ENCODE measurements at regions not wholly inside any gene's neighbourhood (a gene's known extent, or its start where the extent isn't known, plus 50 kb on each side); places are given as distances from the start of the nearest gene placed in this dataset.

DNA sequence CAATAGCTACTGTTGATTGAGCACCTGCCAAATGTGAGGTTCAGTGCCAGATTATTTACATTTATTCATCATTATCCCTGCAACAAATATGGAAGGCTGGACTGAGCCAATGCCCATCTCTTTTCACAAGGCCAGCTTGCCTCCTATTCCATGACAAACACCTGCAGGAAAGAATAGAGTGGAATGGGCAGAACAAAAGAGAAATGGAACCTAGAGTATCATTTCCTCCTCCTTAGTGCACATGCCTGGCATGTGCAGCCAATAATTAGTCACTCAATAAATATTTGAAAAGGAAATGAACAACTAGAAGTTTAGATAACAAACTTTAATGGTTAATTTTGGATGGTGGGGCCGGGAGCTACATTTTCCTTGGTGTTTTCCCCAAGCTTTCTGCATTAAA lies 61.4 kb upstream of the MYRIP start:
- TF ChIP-seq, protein P1, sequence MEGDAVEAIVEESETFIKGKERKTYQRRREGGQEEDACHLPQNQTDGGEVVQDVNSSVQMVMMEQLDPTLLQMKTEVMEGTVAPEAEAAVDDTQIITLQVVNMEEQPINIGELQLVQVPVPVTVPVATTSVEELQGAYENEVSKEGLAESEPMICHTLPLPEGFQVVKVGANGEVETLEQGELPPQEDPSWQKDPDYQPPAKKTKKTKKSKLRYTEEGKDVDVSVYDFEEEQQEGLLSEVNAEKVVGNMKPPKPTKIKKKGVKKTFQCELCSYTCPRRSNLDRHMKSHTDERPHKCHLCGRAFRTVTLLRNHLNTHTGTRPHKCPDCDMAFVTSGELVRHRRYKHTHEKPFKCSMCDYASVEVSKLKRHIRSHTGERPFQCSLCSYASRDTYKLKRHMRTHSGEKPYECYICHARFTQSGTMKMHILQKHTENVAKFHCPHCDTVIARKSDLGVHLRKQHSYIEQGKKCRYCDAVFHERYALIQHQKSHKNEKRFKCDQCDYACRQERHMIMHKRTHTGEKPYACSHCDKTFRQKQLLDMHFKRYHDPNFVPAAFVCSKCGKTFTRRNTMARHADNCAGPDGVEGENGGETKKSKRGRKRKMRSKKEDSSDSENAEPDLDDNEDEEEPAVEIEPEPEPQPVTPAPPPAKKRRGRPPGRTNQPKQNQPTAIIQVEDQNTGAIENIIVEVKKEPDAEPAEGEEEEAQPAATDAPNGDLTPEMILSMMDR (IDR thresholded peaks at IDR 0.05 in 8 of 11, conservative IDR thresholded peaks at IDR 0.05 in 3 of 11), result no peak
- no peak for TF ChIP-seq POLR2A (IDR thresholded peaks at IDR 0.05)

Data from spleen (tissue), 7 donors.